K562 (cell line): ENCODE measurements at regions not wholly inside any gene's neighbourhood (a gene's known extent, or its start where the extent isn't known, plus 50 kb on each side); places are given as distances from the start of the nearest gene placed in this dataset.

Source experiments
- POLR2A ChIP-seq: fragments of 450-650 bp; conservative IDR thresholded peaks from 2 replicates; pipeline ENCODE4 v1.6.1; 2016
- RUNX1 ChIP-seq: sonication (generic); IDR thresholded peaks from 2 replicates; pipeline ENCODE4 v1.6.1; 2016; ENCODE audit warnings: antibody characterized with exemption, low read depth
- TF ChIP-seq, protein P1 (sequence below), 3 experiments: IDR thresholded peaks in 2 of 3; conservative IDR thresholded peaks in 1 of 3; 2 replicates each; pipeline ENCODE4 v1.5.1; 2011 to 2012; ENCODE audit warnings: low read length in 3 of 3, mild to moderate bottlenecking in 3 of 3, control low read depth in 2 of 3, improper control_type of control experiment in 1 of 3, inconsistent platforms in 1 of 3, low read depth in 1 of 3, mixed read lengths in 1 of 3, moderate library complexity in 1 of 3; ENCODE audit not compliant: insufficient read depth in 2 of 3

- TF ChIP-seq RUNX1 (no peak), POLR2A (no peak)
- TF ChIP-seq, protein P1, sequence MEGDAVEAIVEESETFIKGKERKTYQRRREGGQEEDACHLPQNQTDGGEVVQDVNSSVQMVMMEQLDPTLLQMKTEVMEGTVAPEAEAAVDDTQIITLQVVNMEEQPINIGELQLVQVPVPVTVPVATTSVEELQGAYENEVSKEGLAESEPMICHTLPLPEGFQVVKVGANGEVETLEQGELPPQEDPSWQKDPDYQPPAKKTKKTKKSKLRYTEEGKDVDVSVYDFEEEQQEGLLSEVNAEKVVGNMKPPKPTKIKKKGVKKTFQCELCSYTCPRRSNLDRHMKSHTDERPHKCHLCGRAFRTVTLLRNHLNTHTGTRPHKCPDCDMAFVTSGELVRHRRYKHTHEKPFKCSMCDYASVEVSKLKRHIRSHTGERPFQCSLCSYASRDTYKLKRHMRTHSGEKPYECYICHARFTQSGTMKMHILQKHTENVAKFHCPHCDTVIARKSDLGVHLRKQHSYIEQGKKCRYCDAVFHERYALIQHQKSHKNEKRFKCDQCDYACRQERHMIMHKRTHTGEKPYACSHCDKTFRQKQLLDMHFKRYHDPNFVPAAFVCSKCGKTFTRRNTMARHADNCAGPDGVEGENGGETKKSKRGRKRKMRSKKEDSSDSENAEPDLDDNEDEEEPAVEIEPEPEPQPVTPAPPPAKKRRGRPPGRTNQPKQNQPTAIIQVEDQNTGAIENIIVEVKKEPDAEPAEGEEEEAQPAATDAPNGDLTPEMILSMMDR (IDR thresholded peaks at IDR 0.05 in 2 of 3, conservative IDR thresholded peaks at IDR 0.05 in 1 of 3; ENCODE audit: insufficient read depth in 2 of 3, low read depth in 1 of 3, low read length in 3 of 3) = no peak
Measured at GRCh38 chr1:244316407-244316806, 135.3 kb downstream of the ADSS2 start.
